ENCODE measurements at regions not wholly inside any gene's neighbourhood (a gene's known extent, or its start where the extent isn't known, plus 50 kb on each side); places are given as distances from the start of the nearest gene placed in this dataset.

DNA sequence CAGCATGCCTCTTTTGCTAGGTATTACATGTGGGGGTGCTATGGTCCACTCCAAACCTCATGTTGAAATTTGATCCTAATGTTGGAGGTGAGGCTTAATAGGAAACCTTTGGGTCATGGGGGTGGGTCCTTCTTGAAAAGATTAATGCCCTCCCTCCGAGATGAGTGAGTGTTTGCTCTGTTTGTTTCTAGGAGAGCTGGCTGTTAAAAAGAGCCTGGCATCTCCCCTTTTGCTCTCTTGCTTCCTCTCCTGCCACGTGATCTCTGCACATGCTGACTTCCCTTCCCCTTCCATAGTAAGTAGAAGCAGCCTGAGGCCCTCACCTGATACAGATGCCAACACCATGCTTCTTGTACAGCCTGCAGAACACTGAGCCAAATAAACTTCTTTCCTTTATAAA is 104.5 kb downstream of the FAT3 start:
- no peak for TF ChIP-seq POLR2A (IDR thresholded peaks at IDR 0.05)
- TF ChIP-seq, protein P1, sequence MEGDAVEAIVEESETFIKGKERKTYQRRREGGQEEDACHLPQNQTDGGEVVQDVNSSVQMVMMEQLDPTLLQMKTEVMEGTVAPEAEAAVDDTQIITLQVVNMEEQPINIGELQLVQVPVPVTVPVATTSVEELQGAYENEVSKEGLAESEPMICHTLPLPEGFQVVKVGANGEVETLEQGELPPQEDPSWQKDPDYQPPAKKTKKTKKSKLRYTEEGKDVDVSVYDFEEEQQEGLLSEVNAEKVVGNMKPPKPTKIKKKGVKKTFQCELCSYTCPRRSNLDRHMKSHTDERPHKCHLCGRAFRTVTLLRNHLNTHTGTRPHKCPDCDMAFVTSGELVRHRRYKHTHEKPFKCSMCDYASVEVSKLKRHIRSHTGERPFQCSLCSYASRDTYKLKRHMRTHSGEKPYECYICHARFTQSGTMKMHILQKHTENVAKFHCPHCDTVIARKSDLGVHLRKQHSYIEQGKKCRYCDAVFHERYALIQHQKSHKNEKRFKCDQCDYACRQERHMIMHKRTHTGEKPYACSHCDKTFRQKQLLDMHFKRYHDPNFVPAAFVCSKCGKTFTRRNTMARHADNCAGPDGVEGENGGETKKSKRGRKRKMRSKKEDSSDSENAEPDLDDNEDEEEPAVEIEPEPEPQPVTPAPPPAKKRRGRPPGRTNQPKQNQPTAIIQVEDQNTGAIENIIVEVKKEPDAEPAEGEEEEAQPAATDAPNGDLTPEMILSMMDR (IDR thresholded peaks at IDR 0.05), result no peak
